GM10248 (cell line): ENCODE measurements at regions not wholly inside any gene's neighbourhood (a gene's known extent, or its start where the extent isn't known, plus 50 kb on each side); places are given as distances from the start of the nearest gene placed in this dataset.

Source experiments
- CTCF ChIA-PET: fragments of 300-600 bp; sonication (Branson Sonifier 250); formaldehyde crosslinking; extraction: SDS; loops from one replicate; lab custom pipeline; 2021; ENCODE audit warnings: antibody characterized with exemption; lab: Yijun Ruan, JAX
- POLR2A ChIA-PET: fragments of 350-650 bp; sonication (Branson Sonifier 250); formaldehyde crosslinking; extraction: SDS; loops from one replicate; lab custom pipeline; 2020; ENCODE audit warnings: antibody characterized with exemption; lab: Yijun Ruan, JAX
- DNase-seq: peaks from one replicate; pipeline ENCODE4 v3.0.0; 2012; ENCODE audit errors: extremely low spot score
- CTCF ChIP-seq: IDR thresholded peaks from 2 replicates; pipeline ENCODE4 v1.5.1; 2012; ENCODE audit warnings: mild to moderate bottlenecking, low read depth; ENCODE audit errors: extremely low read depth, missing control alignments, control extremely low read depth

DNA sequence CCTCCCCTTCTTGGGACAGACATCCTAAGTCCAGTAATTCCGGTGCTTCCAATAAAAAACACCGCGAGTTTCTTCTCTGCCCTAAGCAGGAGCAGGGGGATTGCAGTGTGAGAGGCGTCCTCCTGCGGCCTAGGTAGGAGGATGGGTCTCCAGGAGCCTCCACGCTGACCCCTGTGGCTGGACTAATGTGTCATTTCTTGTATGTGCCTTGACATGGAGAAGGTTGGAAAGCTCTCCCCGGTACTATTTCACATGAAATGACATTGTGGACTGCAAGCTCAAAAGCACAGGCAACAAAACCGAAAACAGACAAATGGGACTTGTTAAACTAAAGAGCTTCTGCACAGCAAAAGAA is 66.6 kb upstream of the ENPP6 start:
- DNase-seq: no peak
- ChIA-PET CTCF (interaction anchor here (1.0 to 7.5 kb wide), 11 partner anchors 8 to 266 kb away, joined by 3 to 168 read pairs (median 5); no protein-coding TSS in a partner anchor), POLR2A (interaction anchor here (0.5 to 2.3 kb wide), 5 partner anchors 9 to 75 kb away, joined by 3 to 11 read pairs (median 8); no protein-coding TSS in a partner anchor)
- no peak for TF ChIP-seq CTCF

- no peak for DNase-seq
- CTCF ChIA-PET: interaction anchor here (0.8 to 7.5 kb wide), 15 partner anchors 9 to 222 kb away, joined by 3 to 168 read pairs (median 5); no protein-coding TSS in a partner anchor
- POLR2A ChIA-PET: interaction anchor here (0.7 to 2.3 kb wide), 6 partner anchors 9 to 44 kb away, joined by 3 to 11 read pairs (median 4); no protein-coding TSS in a partner anchor
- no peak for TF ChIP-seq CTCF
Observed at GRCh38 chr4:184283659-184284335, 66.1 kb upstream of the ENPP6 start.

GRCh38 chr4:184282895-184283654 is 65.4 kb upstream of the ENPP6 start:
- DNase-seq: peak; percentile 79
- CTCF ChIA-PET: interaction anchor here (0.7 to 7.5 kb wide), 18 partner anchors 9 to 171 kb away, joined by 3 to 168 read pairs (median 4); no protein-coding TSS in a partner anchor
- TF ChIP-seq CTCF: peak; percentile 33
- POLR2A ChIA-PET: interaction anchor here (0.5 to 2.3 kb wide), 6 partner anchors 10 to 134 kb away, joined by 3 to 11 read pairs (median 4); no protein-coding TSS in a partner anchor

- ChIA-PET POLR2A (interaction anchor here (1.2 to 3.3 kb wide), 4 partner anchors 9 to 65 kb away, joined by 4 to 23 read pairs (median 8); no protein-coding TSS in a partner anchor), CTCF (interaction anchor here (0.8 to 7.5 kb wide), 16 partner anchors 8 to 254 kb away, joined by 3 to 168 read pairs (median 5); no protein-coding TSS in a partner anchor)
- TF ChIP-seq CTCF: peak; percentile 39
- peak; percentile 50 for DNase-seq
Observed at GRCh38 chr4:184282251-184282713, 64.6 kb upstream of the ENPP6 start.

DNA sequence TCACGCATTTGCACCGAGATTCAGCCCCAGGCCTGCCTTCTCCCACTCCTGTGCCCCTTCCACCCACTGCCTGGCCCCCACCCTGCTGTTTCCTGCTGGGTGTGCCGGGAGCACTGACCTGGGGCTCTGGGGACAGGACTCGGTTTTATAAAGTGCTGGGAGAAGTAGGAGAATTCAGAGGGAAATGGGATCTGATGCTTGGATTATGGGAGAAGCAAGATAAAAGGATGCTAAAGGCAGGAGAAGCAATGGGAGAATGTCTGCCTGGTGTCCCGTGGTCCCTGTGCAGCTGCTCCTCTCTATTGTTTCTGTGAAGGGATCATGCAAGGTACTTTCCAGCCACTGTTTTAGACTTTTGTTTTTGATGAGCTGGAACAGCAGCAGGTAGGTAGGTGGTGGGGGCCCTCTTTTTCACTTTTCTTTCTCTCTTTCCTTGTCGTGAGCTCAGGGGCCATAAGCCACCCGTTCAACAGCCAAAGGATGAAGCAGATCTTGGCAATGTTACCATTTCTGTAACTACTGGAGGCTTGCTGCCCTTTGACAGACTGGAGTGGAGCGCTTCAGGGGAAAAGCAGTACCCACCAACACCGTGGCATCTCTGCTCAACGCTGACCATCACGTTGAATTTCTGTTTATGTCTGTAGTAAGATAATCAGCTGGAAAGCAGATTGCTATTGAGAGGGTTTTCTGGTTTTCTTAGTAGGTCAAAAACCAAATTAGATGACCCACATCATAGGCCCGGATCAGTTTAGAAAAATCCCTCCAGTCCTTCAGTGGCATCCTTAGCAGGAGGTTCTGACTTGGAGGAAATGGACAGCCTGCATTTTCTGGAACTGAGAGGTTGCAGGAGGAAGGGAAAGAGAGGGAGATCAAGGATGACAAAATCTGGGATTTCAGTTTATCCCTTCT is 63.8 kb upstream of the ENPP6 start:
- peak; percentile 72 for DNase-seq
- ChIA-PET CTCF (interaction anchor here (0.9 to 7.5 kb wide), 11 partner anchors 10 to 255 kb away, joined by 3 to 168 read pairs (median 3); no protein-coding TSS in a partner anchor), POLR2A (interaction anchor here (1.2 to 3.3 kb wide), 5 partner anchors 8 to 66 kb away, joined by 3 to 23 read pairs (median 6); no protein-coding TSS in a partner anchor)
- TF ChIP-seq CTCF: no peak
